ENCODE measurements at regions not wholly inside any gene's neighbourhood (a gene's known extent, or its start where the extent isn't known, plus 50 kb on each side); places are given as distances from the start of the nearest gene placed in this dataset.

DNA sequence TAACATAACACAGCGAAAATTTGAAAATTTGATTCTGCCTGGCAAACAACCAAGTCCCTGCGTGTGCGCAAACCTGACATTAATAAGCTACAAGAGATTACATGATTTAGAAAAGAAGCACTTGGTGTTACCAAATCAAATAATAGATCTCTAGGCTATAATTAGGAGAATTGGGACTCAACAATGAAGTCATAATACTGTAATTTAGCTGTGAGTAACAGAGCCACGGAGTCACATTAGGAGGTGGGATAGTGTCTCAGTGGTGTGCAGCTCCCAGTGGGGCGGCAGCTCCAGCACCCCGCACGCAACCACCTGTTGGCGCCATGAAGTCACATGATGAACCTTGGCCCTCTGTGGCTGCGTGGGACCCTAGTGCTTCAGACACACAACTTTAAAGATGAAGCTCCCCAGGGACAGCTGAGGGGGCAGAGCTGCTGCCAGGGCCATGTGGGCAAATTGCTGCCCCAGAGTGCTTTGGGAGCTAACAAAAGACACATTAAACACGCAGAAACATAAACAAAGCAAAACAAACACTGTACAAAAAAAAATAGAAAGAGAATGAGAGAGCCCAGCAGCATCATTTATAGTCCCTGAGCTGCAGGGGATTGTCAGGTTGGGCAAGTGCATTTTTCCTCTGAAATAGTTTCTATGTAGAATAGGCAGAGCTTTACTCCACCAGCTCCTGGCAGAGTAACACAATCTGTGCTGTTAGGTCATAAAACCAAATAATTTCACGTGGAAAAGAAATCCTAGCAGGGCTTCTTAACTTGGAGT is 605.6 kb downstream of the SOX6 start:
- Histone ChIP-seq H3K9ac (ENCODE audit: low read length in 3 of 3) (no peak overlapping the region), H3K4me3 (ENCODE audit: low read length in 3 of 3) (no peak overlapping the region), H3K4me1 (ENCODE audit: control insufficient read depth in 2 of 3, insufficient read depth in 2 of 3, low read depth in 1 of 3, low read length in 3 of 3) (no peaks in the 10 kb centered on the region), H3K27ac (ENCODE audit: low read depth in 2 of 2, low read length in 2 of 2) (no peak overlapping the region), H3K9me3 (ENCODE audit: control insufficient read depth in 2 of 3, insufficient read depth in 1 of 3, low read length in 3 of 3) (no peaks in the 10 kb centered on the region), H3K27me3 (ENCODE audit: control insufficient read depth, insufficient read depth, low read length) (no peaks in the 10 kb centered on the region), H3K36me3 (ENCODE audit: control insufficient read depth in 2 of 3, insufficient read depth in 3 of 3, low read length in 3 of 3) (no peaks in the 10 kb centered on the region)
- intact Hi-C loops (cut with DNase I) = no loop called here
- FAIRE-seq (no peak), DNase-seq (no peak)
- TF ChIP-seq, protein P1, sequence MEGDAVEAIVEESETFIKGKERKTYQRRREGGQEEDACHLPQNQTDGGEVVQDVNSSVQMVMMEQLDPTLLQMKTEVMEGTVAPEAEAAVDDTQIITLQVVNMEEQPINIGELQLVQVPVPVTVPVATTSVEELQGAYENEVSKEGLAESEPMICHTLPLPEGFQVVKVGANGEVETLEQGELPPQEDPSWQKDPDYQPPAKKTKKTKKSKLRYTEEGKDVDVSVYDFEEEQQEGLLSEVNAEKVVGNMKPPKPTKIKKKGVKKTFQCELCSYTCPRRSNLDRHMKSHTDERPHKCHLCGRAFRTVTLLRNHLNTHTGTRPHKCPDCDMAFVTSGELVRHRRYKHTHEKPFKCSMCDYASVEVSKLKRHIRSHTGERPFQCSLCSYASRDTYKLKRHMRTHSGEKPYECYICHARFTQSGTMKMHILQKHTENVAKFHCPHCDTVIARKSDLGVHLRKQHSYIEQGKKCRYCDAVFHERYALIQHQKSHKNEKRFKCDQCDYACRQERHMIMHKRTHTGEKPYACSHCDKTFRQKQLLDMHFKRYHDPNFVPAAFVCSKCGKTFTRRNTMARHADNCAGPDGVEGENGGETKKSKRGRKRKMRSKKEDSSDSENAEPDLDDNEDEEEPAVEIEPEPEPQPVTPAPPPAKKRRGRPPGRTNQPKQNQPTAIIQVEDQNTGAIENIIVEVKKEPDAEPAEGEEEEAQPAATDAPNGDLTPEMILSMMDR (IDR thresholded peaks at IDR 0.05; ENCODE audit: borderline replicate concordance, extremely low read depth, insufficient read depth) = no peak

DNA sequence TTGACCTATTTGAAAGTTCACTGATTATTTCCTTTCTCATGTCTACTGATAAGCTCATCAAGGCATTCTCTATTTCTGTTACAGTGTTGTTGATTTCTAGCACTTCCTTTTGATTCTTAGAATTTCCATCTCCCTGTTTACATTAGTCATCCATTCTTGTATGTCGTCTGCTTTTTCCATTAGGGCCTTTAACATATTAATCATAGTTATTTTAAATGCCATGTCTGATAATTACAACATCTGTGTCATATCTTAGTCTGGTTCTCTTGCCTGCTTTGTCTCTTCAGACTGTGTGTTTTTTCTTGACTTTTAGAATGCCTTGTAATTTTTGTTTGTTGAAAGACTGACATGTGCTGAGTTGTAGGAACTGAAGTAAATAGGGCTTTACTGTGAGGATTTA is 602.1 kb downstream of the SOX6 start:
- H3K36me3 ChIP-seq (ENCODE audit: control insufficient read depth in 2 of 3, insufficient read depth in 3 of 3, low read length in 3 of 3) = no peaks in the 10 kb centered on the region

DNA sequence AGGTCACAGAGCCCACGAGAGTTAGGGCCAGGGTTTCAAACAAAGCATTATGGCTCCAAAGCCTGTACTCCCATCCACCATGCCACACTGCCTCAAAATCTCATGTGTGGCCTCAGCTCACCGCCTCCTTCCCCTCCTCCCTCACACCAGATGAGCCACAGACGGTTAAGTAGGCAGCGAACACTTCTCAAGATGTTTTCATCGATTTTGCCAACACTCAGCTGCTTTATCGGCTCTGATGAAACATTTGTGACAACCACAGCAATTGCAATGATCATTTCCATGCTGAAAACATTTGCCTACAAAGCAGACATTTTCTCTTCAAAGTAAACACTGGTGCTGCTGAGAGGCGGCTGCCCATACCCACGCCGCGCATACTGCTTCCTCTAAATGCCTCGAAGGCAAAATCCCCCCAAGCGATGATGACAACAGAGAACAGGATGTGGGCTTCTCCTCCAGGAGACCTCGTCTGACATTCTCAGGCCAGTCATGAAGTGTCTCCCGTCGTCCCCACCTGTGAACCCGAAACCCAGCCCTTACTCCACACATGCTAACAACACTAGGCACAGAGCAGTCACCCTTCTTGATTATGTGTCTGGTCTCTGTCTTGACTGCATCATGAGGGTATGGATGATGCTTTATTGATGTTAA is 599.2 kb downstream of the SOX6 start:
- DNase-seq (no peak), FAIRE-seq (no peak)
- intact Hi-C loops (cut with DNase I) = no loop called here
- Histone ChIP-seq H3K27me3 (ENCODE audit: control insufficient read depth, insufficient read depth, low read length) (no peaks in the 10 kb centered on the region), H3K9ac (ENCODE audit: low read length in 3 of 3) (no peak overlapping the region), H3K4me1 (ENCODE audit: control insufficient read depth in 2 of 3, insufficient read depth in 2 of 3, low read depth in 1 of 3, low read length in 3 of 3) (no peaks in the 10 kb centered on the region), H3K36me3 (ENCODE audit: control insufficient read depth in 2 of 3, insufficient read depth in 3 of 3, low read length in 3 of 3) (no peaks in the 10 kb centered on the region), H3K4me3 (ENCODE audit: low read length in 3 of 3) (no peak overlapping the region), H3K9me3 (ENCODE audit: control insufficient read depth in 2 of 3, insufficient read depth in 1 of 3, low read length in 3 of 3) (no peaks in the 10 kb centered on the region), H3K27ac (ENCODE audit: low read depth in 2 of 2, low read length in 2 of 2) (no peak overlapping the region)
- TF ChIP-seq, protein P1 (IDR thresholded peaks at IDR 0.05; ENCODE audit: borderline replicate concordance, extremely low read depth, insufficient read depth) = no peak

More for the DNA sequence above, 602.1 kb downstream of the SOX6 start:
- H3K27me3 ChIP-seq (ENCODE audit: control insufficient read depth, insufficient read depth, low read length) = no peaks in the 10 kb centered on the region
- no peak overlapping the region for H3K4me3 ChIP-seq (ENCODE audit: low read length in 3 of 3)
- intact Hi-C loops (cut with DNase I) = no loop called here
- H3K9ac ChIP-seq (ENCODE audit: low read length in 3 of 3) = no peak overlapping the region
- TF ChIP-seq, protein P1 (IDR thresholded peaks at IDR 0.05; ENCODE audit: borderline replicate concordance, extremely low read depth, insufficient read depth) = no peak
- H3K9me3 ChIP-seq (ENCODE audit: control insufficient read depth in 2 of 3, insufficient read depth in 1 of 3, low read length in 3 of 3) = no peaks in the 10 kb centered on the region
- no peak for FAIRE-seq
- H3K27ac ChIP-seq (ENCODE audit: low read depth in 2 of 2, low read length in 2 of 2) = no peak overlapping the region
- no peak for DNase-seq
- H3K4me1 ChIP-seq (ENCODE audit: control insufficient read depth in 2 of 3, insufficient read depth in 2 of 3, low read depth in 1 of 3, low read length in 3 of 3) = no peaks in the 10 kb centered on the region
